ENCODE measurements at regions not wholly inside any gene's neighbourhood (a gene's known extent, or its start where the extent isn't known, plus 50 kb on each side); places are given as distances from the start of the nearest gene placed in this dataset.

DNA sequence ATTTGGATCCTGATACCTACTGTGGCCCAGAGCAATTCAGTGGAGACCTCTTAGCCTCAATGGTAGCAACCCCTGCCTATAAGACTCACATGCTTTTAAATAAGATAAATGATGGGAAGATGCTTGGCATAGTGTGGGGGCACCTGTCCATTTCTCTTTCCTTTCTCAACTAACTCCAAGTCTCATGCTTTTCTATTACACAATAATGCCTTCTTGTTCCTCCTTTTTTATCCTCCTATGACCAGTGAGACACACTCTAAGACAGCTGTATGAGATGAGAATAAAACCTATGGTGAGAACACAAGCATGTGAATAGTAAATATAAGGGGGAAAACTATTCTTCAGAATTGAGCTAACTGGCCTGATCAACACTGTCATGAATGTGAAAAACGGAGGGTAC, 147.0 kb upstream of the STXBP5 start:
- Mint-ChIP-seq H3K4me1 (no peaks in the 10 kb centered on the region), H3K4me3 (no peak overlapping the region), H3K27ac (no peak overlapping the region), H3K27me3 (peaks cover 14% of the 10 kb centered on the region), H3K9me3 (ENCODE audit: insufficient read depth) (no peaks in the 10 kb centered on the region)
- Histone ChIP-seq H3K4me2 (replicated peaks; ENCODE audit: low read depth, low read length, poor library complexity, severe bottlenecking) (no peak overlapping the region), H3K4me3 (ENCODE audit: control extremely low read depth in 1 of 5, extremely low read depth in 1 of 5, insufficient read depth in 1 of 5, low read depth in 2 of 5, low read length in 4 of 5) (no peak overlapping the region), H3K4me1 (ENCODE audit: control insufficient read depth in 2 of 2, insufficient read depth in 2 of 2, low read length in 2 of 2) (no peaks in the 10 kb centered on the region), H2AFZ (ENCODE audit: insufficient read depth, low read depth, low read length, poor library complexity, severe bottlenecking) (no peak overlapping the region), H3K27ac (ENCODE audit: low read length in 2 of 2) (no peak overlapping the region), H4K20me1 (ENCODE audit: control insufficient read depth, insufficient read depth, low read length, poor library complexity, severe bottlenecking) (no peaks in the 10 kb centered on the region), H3K9ac (ENCODE audit: low read length) (no peak overlapping the region), H3K27me3 (replicated peaks in 1 of 4; ENCODE audit: control extremely low read depth in 1 of 4, control insufficient read depth in 3 of 4, insufficient read depth in 4 of 4, low read length in 3 of 4) (no peaks in the 10 kb centered on the region), H3K36me3 (replicated peaks in 1 of 2; ENCODE audit: control extremely low read depth in 1 of 2, control insufficient read depth in 1 of 2, extremely low read depth in 1 of 2, insufficient read depth in 2 of 2, low read length in 1 of 2) (no peaks in the 10 kb centered on the region), H3K9me3 (ENCODE audit: control extremely low read depth in 1 of 3, control insufficient read depth in 2 of 3, insufficient read depth in 1 of 3, low read length in 2 of 3) (no peaks in the 10 kb centered on the region), H3K79me2 (ENCODE audit: control insufficient read depth, insufficient read depth, low read length) (no peaks in the 10 kb centered on the region)
- whole genome bisulfite sequencing (ENCODE audit: insufficient coverage) = no CpG with 5 or more reads among the region's 1 CpG
- POLR2A ChIA-PET = no interaction called here
- CTCF ChIA-PET = no interaction called here
- no peak for ATAC-seq (ENCODE audit: low read depth)
- DNase-seq = no peak
- intact Hi-C loops (cut with micrococcal nuclease) = no loop called here
- TF ChIP-seq, protein P1, sequence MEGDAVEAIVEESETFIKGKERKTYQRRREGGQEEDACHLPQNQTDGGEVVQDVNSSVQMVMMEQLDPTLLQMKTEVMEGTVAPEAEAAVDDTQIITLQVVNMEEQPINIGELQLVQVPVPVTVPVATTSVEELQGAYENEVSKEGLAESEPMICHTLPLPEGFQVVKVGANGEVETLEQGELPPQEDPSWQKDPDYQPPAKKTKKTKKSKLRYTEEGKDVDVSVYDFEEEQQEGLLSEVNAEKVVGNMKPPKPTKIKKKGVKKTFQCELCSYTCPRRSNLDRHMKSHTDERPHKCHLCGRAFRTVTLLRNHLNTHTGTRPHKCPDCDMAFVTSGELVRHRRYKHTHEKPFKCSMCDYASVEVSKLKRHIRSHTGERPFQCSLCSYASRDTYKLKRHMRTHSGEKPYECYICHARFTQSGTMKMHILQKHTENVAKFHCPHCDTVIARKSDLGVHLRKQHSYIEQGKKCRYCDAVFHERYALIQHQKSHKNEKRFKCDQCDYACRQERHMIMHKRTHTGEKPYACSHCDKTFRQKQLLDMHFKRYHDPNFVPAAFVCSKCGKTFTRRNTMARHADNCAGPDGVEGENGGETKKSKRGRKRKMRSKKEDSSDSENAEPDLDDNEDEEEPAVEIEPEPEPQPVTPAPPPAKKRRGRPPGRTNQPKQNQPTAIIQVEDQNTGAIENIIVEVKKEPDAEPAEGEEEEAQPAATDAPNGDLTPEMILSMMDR (IDR thresholded peaks at IDR 0.05) = no peak
- TF ChIP-seq EZH2 (IDR thresholded peaks at IDR 0.05; ENCODE audit: borderline replicate concordance, insufficient read depth, low read depth, low read length, poor library complexity, severe bottlenecking) = no peak

GRCh38 chr6:147057705-147058342, 146.4 kb upstream of the STXBP5 start:
- WGBS (ENCODE audit: insufficient coverage) = 100% methylated on average over 1 of the region's 3 CpGs
- no peaks in the 10 kb centered on the region for H3K4me1 Mint-ChIP-seq
- H3K9me3 ChIP-seq (ENCODE audit: control extremely low read depth in 1 of 3, control insufficient read depth in 2 of 3, insufficient read depth in 1 of 3, low read length in 2 of 3) = no peaks in the 10 kb centered on the region
- H3K4me1 ChIP-seq (ENCODE audit: control insufficient read depth in 2 of 2, insufficient read depth in 2 of 2, low read length in 2 of 2) = no peaks in the 10 kb centered on the region
- H3K9ac ChIP-seq (ENCODE audit: low read length) = no peak overlapping the region
- no peak for TF ChIP-seq EZH2 (IDR thresholded peaks at IDR 0.05; ENCODE audit: borderline replicate concordance, insufficient read depth, low read depth, low read length, poor library complexity, severe bottlenecking)
- TF ChIP-seq, protein P1 (IDR thresholded peaks at IDR 0.05) = no peak
- H4K20me1 ChIP-seq (ENCODE audit: control insufficient read depth, insufficient read depth, low read length, poor library complexity, severe bottlenecking) = no peaks in the 10 kb centered on the region
- H3K4me3 Mint-ChIP-seq = no peak overlapping the region
- H3K4me2 ChIP-seq (replicated peaks; ENCODE audit: low read depth, low read length, poor library complexity, severe bottlenecking) = no peak overlapping the region
- peaks cover 14% of the 10 kb centered on the region for H3K27me3 Mint-ChIP-seq
- intact Hi-C loops (cut with micrococcal nuclease) = no loop called here
- no peak overlapping the region for H3K27ac ChIP-seq (ENCODE audit: low read length in 2 of 2)
- H3K27me3 ChIP-seq (replicated peaks in 1 of 4; ENCODE audit: control extremely low read depth in 1 of 4, control insufficient read depth in 3 of 4, insufficient read depth in 4 of 4, low read length in 3 of 4) = no peaks in the 10 kb centered on the region
- no peak for DNase-seq
- no peak overlapping the region for H3K4me3 ChIP-seq (ENCODE audit: control extremely low read depth in 1 of 5, extremely low read depth in 1 of 5, insufficient read depth in 1 of 5, low read depth in 2 of 5, low read length in 4 of 5)
- H3K27ac Mint-ChIP-seq = no peak overlapping the region
- no peaks in the 10 kb centered on the region for H3K9me3 Mint-ChIP-seq (ENCODE audit: insufficient read depth)
- no peak for ATAC-seq (ENCODE audit: low read depth)
- no peak overlapping the region for H2AFZ ChIP-seq (ENCODE audit: insufficient read depth, low read depth, low read length, poor library complexity, severe bottlenecking)
- no peaks in the 10 kb centered on the region for H3K36me3 ChIP-seq (replicated peaks in 1 of 2; ENCODE audit: control extremely low read depth in 1 of 2, control insufficient read depth in 1 of 2, extremely low read depth in 1 of 2, insufficient read depth in 2 of 2, low read length in 1 of 2)
- CTCF ChIA-PET = no interaction called here
- POLR2A ChIA-PET = no interaction called here
- no peaks in the 10 kb centered on the region for H3K79me2 ChIP-seq (ENCODE audit: control insufficient read depth, insufficient read depth, low read length)

Data from B cell (primary cell).